BJ (cell line): ENCODE measurements at regions not wholly inside any gene's neighbourhood (a gene's known extent, or its start where the extent isn't known, plus 50 kb on each side); places are given as distances from the start of the nearest gene placed in this dataset.
"Not testable (repeated sequence)": the region's sequence is repeated elsewhere in the genome, so short reads cannot be mapped to it uniquely, and the experiment has no call there.

ENCODE experiments used
- CTCF ChIA-PET: fragments of 350-600 bp; formaldehyde crosslinking; extraction: SDS; loops from one replicate; lab custom pipeline; 2021; ENCODE audit warnings: antibody characterized with exemption, inconsistent platforms; lab: Yijun Ruan, JAX
- POLR2A ChIA-PET: fragments of 300-600 bp; sonication (Branson Sonifier 250); formaldehyde crosslinking; extraction: SDS; loops from one replicate; lab custom pipeline; 2021; ENCODE audit warnings: antibody characterized with exemption; lab: Charles Lee
- DNase-seq: peaks from one replicate; pipeline ENCODE4 v3.0.0-alpha.2; 2011; ENCODE audit warnings: low read depth
- H3K27me3 ChIP-seq: 2 replicates; pipeline ENCODE4 v1.6.0; 2011; ENCODE audit warnings: low read length; ENCODE audit not compliant: control insufficient read depth, insufficient read depth
- H3K36me3 ChIP-seq: 2 replicates; pipeline ENCODE4 v1.5.1; 2011; ENCODE audit warnings: low read length; ENCODE audit not compliant: control insufficient read depth, insufficient read depth
- H3K4me3 ChIP-seq: 2 replicates; pipeline ENCODE4 v1.5.1; 2011; ENCODE audit warnings: low read depth, mild to moderate bottlenecking, control low read depth, low read length
- CTCF ChIP-seq: IDR thresholded peaks from 2 replicates; pipeline ENCODE4 v1.5.1; 2011; ENCODE audit warnings: low read depth, mild to moderate bottlenecking, control low read depth, inconsistent platforms, low read length, moderate library complexity; ENCODE audit not compliant: insufficient read depth

- no peak overlapping the region for H3K4me3 ChIP-seq
- no peaks in the 10 kb centered on the region for H3K27me3 ChIP-seq
- TF ChIP-seq CTCF, result peak; percentile 23; the same call in 1 of the 2 replicates
- ChIA-PET CTCF (interaction anchor here (2.7 kb wide), 1 partner anchor 829 kb away, joined by 9 read pairs; no protein-coding TSS in a partner anchor), POLR2A (no interaction called here)
- no peak for DNase-seq
- no peaks in the 10 kb centered on the region for H3K36me3 ChIP-seq
Observed at GRCh38 chr1:105608713-105609112, 1447.8 kb upstream of the PRMT6 start.

GRCh38 chr1:105626276-105626987 is 1430.0 kb upstream of the PRMT6 start:
- DNase-seq, result no peak
- Histone ChIP-seq H3K36me3 (no peaks in the 10 kb centered on the region), H3K4me3 (no peak overlapping the region), H3K27me3 (no peaks in the 10 kb centered on the region)
- CTCF ChIA-PET, result no interaction called here
- POLR2A ChIA-PET, result no interaction called here
- no peak for TF ChIP-seq CTCF

- H3K36me3 ChIP-seq, POLR2A ChIA-PET, DNase-seq, H3K4me3 ChIP-seq, CTCF ChIA-PET, H3K27me3 ChIP-seq: not testable (repeated sequence)
Observed at GRCh38 chr1:105631153-105631744, 1425.2 kb upstream of the PRMT6 start.

GRCh38 chr1:105632342-105633196 is 1423.9 kb upstream of the PRMT6 start:
- TF ChIP-seq CTCF, result no peak

GRCh38 chr1:105636052-105636451 is 1420.4 kb upstream of the PRMT6 start:
- H3K4me3 ChIP-seq, result no peak overlapping the region
- H3K27me3 ChIP-seq, result no peaks in the 10 kb centered on the region
- DNase-seq, result no peak
- H3K36me3 ChIP-seq, result no peaks in the 10 kb centered on the region
- ChIA-PET CTCF (interaction anchor here (1.1 kb wide), 1 partner anchor 32 kb away, joined by 3 read pairs; no protein-coding TSS in a partner anchor), POLR2A (no interaction called here)
- no peak for TF ChIP-seq CTCF

More at GRCh38 chr1:105632342-105633196, 1423.9 kb upstream of the PRMT6 start:
- Histone ChIP-seq H3K27me3 (no peaks in the 10 kb centered on the region), H3K4me3 (no peak overlapping the region), H3K36me3 (no peaks in the 10 kb centered on the region)
- DNase-seq, result no peak
- POLR2A ChIA-PET, result no interaction called here
- CTCF ChIA-PET, result no interaction called here
